Endothelial cell of umbilical vein (primary cell): ENCODE measurements at regions not wholly inside any gene's neighbourhood (a gene's known extent, or its start where the extent isn't known, plus 50 kb on each side); places are given as distances from the start of the nearest gene placed in this dataset.

Source experiments
- BruUV-seq: library from RNA; stranded (reverse); fragments of 400-500 nt; replicated peaks from 2 replicates; lab custom pipeline; 2021; lab: Mats Ljungman, UMichigan
- CTCF ChIA-PET: fragments of 300-600, 350-600 bp; sonication (Branson Sonifier 250); formaldehyde crosslinking; loops from one replicate; lab custom pipeline; 2021; ENCODE audit warnings: antibody characterized with exemption, inconsistent platforms; lab: Charles Lee
- POLR2A ChIA-PET: fragments of 300-600, 350-600 bp; sonication (Branson Sonifier 250); formaldehyde crosslinking; loops from one replicate; lab custom pipeline; 2021; ENCODE audit warnings: antibody characterized with exemption, inconsistent platforms; lab: Charles Lee
- DNase-seq: peaks from one replicate; pipeline ENCODE4 v3.0.0-alpha.2; 2011; ENCODE audit warnings: low read depth, low spot score
- FAIRE-seq: peaks from 2 replicates; lab custom pipeline; 2011; peaks lifted over from hg19 to GRCh38; lab: Jason Lieb, UNC
- H2AFZ ChIP-seq: 2 replicates; pipeline ENCODE4 v1.6.0; 2012; ENCODE audit warnings: low read depth, low read length, control low read depth, inconsistent platforms
- H3K27ac ChIP-seq: 2 replicates; pipeline ENCODE4 v1.5.1; 2011; ENCODE audit warnings: low read depth, mild to moderate bottlenecking, control low read depth, low read length, moderate library complexity; ENCODE audit not compliant: insufficient read depth
- H3K27me3 ChIP-seq, 2 experiments: 2 replicates each; pipeline versions ENCODE4 v1.6.0 to v1.6.1; 2011; ENCODE audit warnings: low read length in 2 of 2, mixed read lengths in 1 of 2; ENCODE audit not compliant: control insufficient read depth in 2 of 2, insufficient read depth in 2 of 2
- H3K36me3 ChIP-seq, 2 experiments: 2 replicates in 1 of 2; 3 replicates in 1 of 2; pipeline ENCODE4 v1.5.1; 2011; ENCODE audit warnings: low read length in 2 of 2, mild to moderate bottlenecking in 1 of 2, moderate library complexity in 1 of 2; ENCODE audit not compliant: control insufficient read depth in 2 of 2, insufficient read depth in 2 of 2; ENCODE audit errors: extremely low read depth in 1 of 2
- H3K4me1 ChIP-seq: 3 replicates; pipeline ENCODE4 v1.5.1; 2011; ENCODE audit warnings: mild to moderate bottlenecking, low read length; ENCODE audit not compliant: control insufficient read depth, insufficient read depth; ENCODE audit errors: extremely low read depth
- H3K4me2 ChIP-seq: 2 replicates; pipeline ENCODE4 v1.6.1; 2011; ENCODE audit warnings: low read length, control low read depth, mixed read lengths; ENCODE audit not compliant: insufficient read depth
- H3K4me3 ChIP-seq, 3 experiments: fragments of 200-600 bp in 1 of 3; sonication (generic), shearing (Covaris generic) in 1 of 3; replicated peaks in 1 of 3; 2 replicates each; pipeline ENCODE4 v1.5.1; 2011 to 2016; ENCODE audit warnings: control low read depth in 3 of 3, low read length in 3 of 3, mild to moderate bottlenecking in 2 of 3, inconsistent platforms in 1 of 3, low read depth in 1 of 3, moderate library complexity in 1 of 3; ENCODE audit not compliant: insufficient read depth in 1 of 3
- H3K79me2 ChIP-seq: 2 replicates; pipeline ENCODE4 v1.6.0; 2012; ENCODE audit warnings: low read length, inconsistent platforms; ENCODE audit not compliant: control insufficient read depth, insufficient read depth
- H3K9ac ChIP-seq: replicated peaks from 2 replicates; pipeline ENCODE3; 2011; ENCODE audit warnings: low read length, control low read depth; ENCODE audit not compliant: insufficient read depth; ENCODE audit errors: extremely low read depth
- H3K9me1 ChIP-seq: replicated peaks from 3 replicates; pipeline ENCODE4 v1.6.0; 2011; ENCODE audit warnings: mild to moderate bottlenecking, low read length; ENCODE audit not compliant: control insufficient read depth, insufficient read depth; ENCODE audit errors: extremely low read depth
- H3K9me3 ChIP-seq: replicated peaks from 2 replicates; pipeline ENCODE4 v1.5.1; 2012; ENCODE audit warnings: low read length, inconsistent platforms; ENCODE audit not compliant: control insufficient read depth, insufficient read depth
- H4K20me1 ChIP-seq: replicated peaks from 2 replicates; pipeline ENCODE3; 2011; ENCODE audit warnings: mild to moderate bottlenecking, low read length; ENCODE audit not compliant: control insufficient read depth, insufficient read depth; ENCODE audit errors: extremely low read depth
- CTCF ChIP-seq, 2 donors: IDR thresholded peaks; 1 replicate in 1 of 2; 2 replicates in 1 of 2; pipeline ENCODE4 v1.5.1; 2011; ENCODE audit warnings: low read length in 2 of 2, mild to moderate bottlenecking in 2 of 2, moderate library complexity in 2 of 2, control low read depth in 1 of 2, inconsistent platforms in 1 of 2, low read depth in 1 of 2; ENCODE audit not compliant: insufficient read depth in 1 of 2; ENCODE audit errors: extremely low read depth in 1 of 2
- MAX ChIP-seq: IDR thresholded peaks from 2 replicates; pipeline ENCODE4 v1.6.1; 2011; ENCODE audit not compliant: insufficient read depth, insufficient read length
- POLR2A ChIP-seq: IDR thresholded peaks from 2 replicates; pipeline ENCODE4 v1.6.1; 2012; ENCODE audit warnings: low read depth, mild to moderate bottlenecking, control low read depth, low read length
- dilution Hi-C: fragments of 300-500 bp; cut with MboI; formaldehyde crosslinking; loops from one replicate; pipeline ENCODE4 v1.15.0; 2019; ENCODE audit warnings: low sequenced_read_pairs; ENCODE audit not compliant: extremely low pct_ligation_motif_present
- intact Hi-C: fragments of 100-400 bp; cut with micrococcal nuclease; formaldehyde crosslinking; loops from one replicate; pipeline ENCODE4 v1.10.0; 2022

GRCh38 chr13:105996391-105997025 is 539.0 kb downstream of the EFNB2 start:
- no peak for FAIRE-seq
- CTCF ChIA-PET: no interaction called here

More at GRCh38 chr13:105996391-105997025, 539.0 kb downstream of the EFNB2 start:
- no peak for DNase-seq
- POLR2A ChIA-PET: no interaction called here
- Histone ChIP-seq H3K36me3 (no peaks in the 10 kb centered on the region), H3K4me2 (no peak overlapping the region), H3K4me3 (no peak overlapping the region), H3K27me3 (no peaks in the 10 kb centered on the region), H3K9me3 (no peaks in the 10 kb centered on the region), H3K4me1 (no peaks in the 10 kb centered on the region), H2AFZ (no peak overlapping the region), H3K9ac (no peak overlapping the region), H3K79me2 (no peaks in the 10 kb centered on the region), H4K20me1 (no peaks in the 10 kb centered on the region), H3K9me1 (no peaks in the 10 kb centered on the region), H3K27ac (no peak overlapping the region)
- TF ChIP-seq POLR2A (no peak), MAX (no peak), CTCF (IDR thresholded peaks at IDR 0.05; ENCODE audit: extremely low read depth in 1 of 2, insufficient read depth in 1 of 2, low read depth in 1 of 2, low read length in 2 of 2) (no peak)
- no TSS peak for BruUV-seq
- intact Hi-C loops: no loop called here
- dilution Hi-C loops: no loop called here
